Panc1 (cell line): ENCODE measurements at regions not wholly inside any gene's neighbourhood (a gene's known extent, or its start where the extent isn't known, plus 50 kb on each side); places are given as distances from the start of the nearest gene placed in this dataset.

Experiments used
- ATAC-seq: fragments of 200-7000 bp; cut with Tn5 transposase; 2 replicates; pipeline ENCODE4 v1.9.1; 2020; ENCODE audit warnings: mild to moderate bottlenecking, moderate library complexity
- BruUV-seq: library from RNA; stranded (reverse); fragments of 400-500 nt; replicated peaks from 2 replicates; lab custom pipeline; 2021; lab: Mats Ljungman, UMichigan
- CTCF ChIA-PET: fragments of 300-600 bp; sonication (Branson Sonifier 250); formaldehyde crosslinking; loops from one replicate; lab custom pipeline; 2022; ENCODE audit warnings: antibody characterized with exemption; lab: Charles Lee
- POLR2A ChIA-PET: fragments of 300-600 bp; sonication (Branson Sonifier 250); formaldehyde crosslinking; loops from one replicate; lab custom pipeline; 2022; ENCODE audit warnings: antibody characterized with exemption; lab: Charles Lee
- DNase-seq: peaks from one replicate; pipeline ENCODE4 v3.0.0-alpha.2; 2010; ENCODE audit warnings: low read depth, low spot score
- H3K27ac ChIP-seq: 2 replicates; pipeline ENCODE4 v1.5.1; 2011; ENCODE audit warnings: mild to moderate bottlenecking, low read length, inconsistent platforms
- H3K27me3 ChIP-seq: fragments of 200-500 bp; sonication (Bioruptor generic); 2 replicates; pipeline ENCODE4 v1.6.0; 2014; ENCODE audit warnings: low read length, inconsistent platforms; ENCODE audit not compliant: control insufficient read depth, insufficient read depth
- H3K36me3 ChIP-seq: fragments of 200-500 bp; sonication (Bioruptor generic); 2 replicates; pipeline ENCODE4 v1.5.1; 2014; ENCODE audit warnings: inconsistent platforms, mild to moderate bottlenecking, low read length, moderate library complexity; ENCODE audit not compliant: control insufficient read depth, insufficient read depth
- H3K4me1 ChIP-seq: 2 replicates; pipeline ENCODE4 v1.5.1; 2011; ENCODE audit warnings: inconsistent platforms, mild to moderate bottlenecking, low read length, moderate library complexity; ENCODE audit not compliant: control insufficient read depth, insufficient read depth
- H3K4me3 ChIP-seq, 2 experiments: 2 replicates each; pipeline ENCODE4 v1.5.1; 2011 to 2012; ENCODE audit warnings: low read depth in 2 of 2, low read length in 2 of 2, mild to moderate bottlenecking in 2 of 2, inconsistent platforms in 1 of 2, moderate library complexity in 1 of 2
- H3K9me3 ChIP-seq: fragments of 200-500 bp; sonication (Bioruptor generic); 2 replicates; pipeline ENCODE4 v1.5.1; 2014; ENCODE audit warnings: low read depth, mild to moderate bottlenecking, inconsistent platforms, low read length, moderate library complexity; ENCODE audit not compliant: control insufficient read depth, insufficient read depth
- CTCF ChIP-seq: fragments of 450-650 bp; IDR thresholded peaks from 2 replicates; pipeline ENCODE4 v1.5.1; 2017; ENCODE audit warnings: mild to moderate bottlenecking
- POLR2AphosphoS5 ChIP-seq: IDR thresholded peaks from 2 replicates; pipeline ENCODE4 v1.6.1; 2012; ENCODE audit warnings: mild to moderate bottlenecking, low read depth, low read length, moderate library complexity
- SIN3A ChIP-seq: IDR thresholded peaks from 2 replicates; pipeline ENCODE4 v1.6.1; 2012; ENCODE audit warnings: low read depth, mild to moderate bottlenecking, low read length, moderate library complexity, borderline replicate concordance; ENCODE audit not compliant: insufficient read depth
- TCF7L2 ChIP-seq: IDR thresholded peaks from 2 replicates; pipeline ENCODE4 v1.6.1; 2011; ENCODE audit warnings: mild to moderate bottlenecking, low read depth, low read length, inconsistent platforms
- in situ Hi-C: cut with HindIII; loops from 2 replicates; pipeline ENCODE4 v1.10.0; 2016; ENCODE audit warnings: low sequenced_read_pairs, low pct_unique_long_range_greater_than_20kb
- intact Hi-C: fragments of 100-400 bp; cut with micrococcal nuclease; formaldehyde crosslinking; loops from one replicate; pipeline ENCODE4 v1.10.0; 2022; ENCODE audit not compliant: unreplicated experiment
- TF ChIP-seq, protein P1 (sequence below), 2 experiments: IDR thresholded peaks; 2 replicates each; pipeline ENCODE4 v1.6.1; 2011 to 2012; ENCODE audit warnings: low read depth in 2 of 2, control low read depth in 1 of 2, low read length in 1 of 2, mild to moderate bottlenecking in 1 of 2, moderate library complexity in 1 of 2; ENCODE audit not compliant: insufficient read depth in 1 of 2

DNA sequence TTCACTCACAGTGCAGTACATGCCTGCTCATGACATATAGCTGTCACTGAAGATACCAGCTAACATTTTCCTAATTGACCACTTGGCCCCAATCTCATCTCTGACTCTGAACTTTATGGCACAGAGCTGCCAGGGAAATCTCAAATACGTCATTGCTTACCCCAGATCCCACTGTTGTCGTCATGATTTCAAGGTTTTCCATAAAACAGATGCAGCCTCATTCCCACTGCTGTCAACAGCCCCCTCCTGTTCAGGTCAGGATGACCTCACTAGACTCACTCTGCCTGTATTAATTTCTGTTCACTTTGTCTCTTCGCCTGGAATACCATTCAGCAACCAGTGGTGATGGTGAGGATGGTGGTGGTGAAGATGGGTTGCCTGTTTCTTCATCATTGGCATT is 262.6 kb upstream of the TPM1 start:
- ATAC-seq, result no peak
- no peak overlapping the region for H3K4me3 ChIP-seq
- POLR2A ChIA-PET, result no interaction called here
- BruUV-seq, result no TSS peak
- no peak for DNase-seq
- peaks cover 18% of the 10 kb centered on the region for H3K4me1 ChIP-seq
- intact Hi-C loops (no loop called here), in situ Hi-C loops (no loop called here)
- H3K27ac ChIP-seq, result no peak overlapping the region
- H3K9me3 ChIP-seq, result no peaks in the 10 kb centered on the region
- CTCF ChIA-PET, result no interaction called here
- H3K27me3 ChIP-seq, result no peaks in the 10 kb centered on the region
- no peaks in the 10 kb centered on the region for H3K36me3 ChIP-seq
- no peak for TF ChIP-seq CTCF
- TF ChIP-seq SIN3A, result no peak
- TF ChIP-seq, protein P1, sequence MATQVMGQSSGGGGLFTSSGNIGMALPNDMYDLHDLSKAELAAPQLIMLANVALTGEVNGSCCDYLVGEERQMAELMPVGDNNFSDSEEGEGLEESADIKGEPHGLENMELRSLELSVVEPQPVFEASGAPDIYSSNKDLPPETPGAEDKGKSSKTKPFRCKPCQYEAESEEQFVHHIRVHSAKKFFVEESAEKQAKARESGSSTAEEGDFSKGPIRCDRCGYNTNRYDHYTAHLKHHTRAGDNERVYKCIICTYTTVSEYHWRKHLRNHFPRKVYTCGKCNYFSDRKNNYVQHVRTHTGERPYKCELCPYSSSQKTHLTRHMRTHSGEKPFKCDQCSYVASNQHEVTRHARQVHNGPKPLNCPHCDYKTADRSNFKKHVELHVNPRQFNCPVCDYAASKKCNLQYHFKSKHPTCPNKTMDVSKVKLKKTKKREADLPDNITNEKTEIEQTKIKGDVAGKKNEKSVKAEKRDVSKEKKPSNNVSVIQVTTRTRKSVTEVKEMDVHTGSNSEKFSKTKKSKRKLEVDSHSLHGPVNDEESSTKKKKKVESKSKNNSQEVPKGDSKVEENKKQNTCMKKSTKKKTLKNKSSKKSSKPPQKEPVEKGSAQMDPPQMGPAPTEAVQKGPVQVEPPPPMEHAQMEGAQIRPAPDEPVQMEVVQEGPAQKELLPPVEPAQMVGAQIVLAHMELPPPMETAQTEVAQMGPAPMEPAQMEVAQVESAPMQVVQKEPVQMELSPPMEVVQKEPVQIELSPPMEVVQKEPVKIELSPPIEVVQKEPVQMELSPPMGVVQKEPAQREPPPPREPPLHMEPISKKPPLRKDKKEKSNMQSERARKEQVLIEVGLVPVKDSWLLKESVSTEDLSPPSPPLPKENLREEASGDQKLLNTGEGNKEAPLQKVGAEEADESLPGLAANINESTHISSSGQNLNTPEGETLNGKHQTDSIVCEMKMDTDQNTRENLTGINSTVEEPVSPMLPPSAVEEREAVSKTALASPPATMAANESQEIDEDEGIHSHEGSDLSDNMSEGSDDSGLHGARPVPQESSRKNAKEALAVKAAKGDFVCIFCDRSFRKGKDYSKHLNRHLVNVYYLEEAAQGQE (IDR thresholded peaks at IDR 0.05; ENCODE audit: insufficient read depth in 1 of 2, low read depth in 2 of 2, low read length in 1 of 2), result no peak
- TF ChIP-seq TCF7L2, result no peak

DNA sequence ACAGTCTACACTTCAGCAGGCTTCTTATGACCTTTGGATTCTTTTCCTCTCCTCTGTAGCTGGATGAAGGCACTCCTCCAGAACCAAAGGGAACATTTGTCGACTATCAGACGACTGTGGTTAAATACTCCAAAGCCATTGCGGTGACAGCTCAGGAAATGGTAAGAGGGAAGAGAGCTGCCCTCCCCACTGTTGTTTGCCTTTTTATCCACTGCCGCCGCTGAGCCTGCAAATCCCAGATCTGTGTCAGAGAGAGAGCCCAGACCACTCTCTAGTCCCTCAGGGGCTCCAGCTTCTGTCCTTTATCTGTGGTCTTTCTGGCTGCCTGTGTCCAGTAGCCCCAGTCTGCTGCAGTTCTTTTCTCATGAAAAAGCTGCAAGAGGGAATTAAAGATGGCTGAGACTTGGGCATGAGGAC is 261.5 kb upstream of the TPM1 start:
- ChIA-PET CTCF (no interaction called here), POLR2A (no interaction called here)
- no peaks in the 10 kb centered on the region for H3K36me3 ChIP-seq
- in situ Hi-C loops, result no loop called here
- H3K27me3 ChIP-seq, result no peaks in the 10 kb centered on the region
- BruUV-seq, result no TSS peak
- H3K4me1 ChIP-seq, result peaks cover 24% of the 10 kb centered on the region
- no peaks in the 10 kb centered on the region for H3K9me3 ChIP-seq
- DNase-seq, result no peak
- no peak overlapping the region for H3K27ac ChIP-seq
- no peak for ATAC-seq
- H3K4me3 ChIP-seq, result no peak overlapping the region
- TF ChIP-seq, protein P1 (IDR thresholded peaks at IDR 0.05; ENCODE audit: insufficient read depth in 1 of 2, low read depth in 2 of 2, low read length in 1 of 2), result no peak
- no peak for TF ChIP-seq POLR2AphosphoS5
- no peak for TF ChIP-seq TCF7L2
- TF ChIP-seq SIN3A, result no peak
- no peak for TF ChIP-seq CTCF
- intact Hi-C loops, result no loop called here
